ENCODE measurements at regions not wholly inside any gene's neighbourhood (a gene's known extent, or its start where the extent isn't known, plus 50 kb on each side); places are given as distances from the start of the nearest gene placed in this dataset.

DNA sequence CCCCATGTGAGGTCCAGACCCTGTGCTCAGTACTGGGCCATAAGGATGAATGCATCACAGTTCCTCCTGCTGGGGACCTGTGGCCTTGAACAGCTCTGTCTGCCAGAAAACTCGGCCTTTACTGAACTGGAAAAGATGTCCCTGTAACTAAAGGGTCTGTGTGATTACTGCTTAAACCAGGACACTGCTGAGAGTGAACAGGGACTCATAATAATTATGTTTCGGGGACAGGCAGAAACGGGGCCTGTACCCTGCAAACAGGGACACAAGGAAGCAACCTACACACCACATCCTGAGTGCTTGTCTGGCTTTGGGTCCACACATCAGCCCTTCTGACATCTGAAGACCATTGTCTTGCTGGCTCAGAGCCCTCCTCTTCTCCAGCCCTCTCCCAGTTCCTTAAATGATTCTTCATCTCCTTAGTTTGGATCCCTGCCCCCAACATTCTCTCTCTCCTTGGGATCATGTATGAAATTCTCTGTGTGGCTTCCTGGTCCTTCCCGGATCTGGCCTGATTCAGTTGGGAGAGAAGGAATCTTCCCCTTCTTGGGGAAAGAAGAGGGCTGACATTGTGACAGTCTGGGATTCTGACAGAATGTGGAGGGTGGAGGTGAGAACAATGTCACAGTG, 248.0 kb downstream of the MYCN start:
- Histone ChIP-seq H3K4me3 (ENCODE audit: insufficient read depth, low read length, poor library complexity, severe bottlenecking) (no peak overlapping the region), H3K27me3 (ENCODE audit: low read length) (no peaks in the 10 kb centered on the region), H3K27ac (ENCODE audit: low read depth, low read length) (no peak overlapping the region), H4K20me1 (ENCODE audit: low read depth, low read length) (no peaks in the 10 kb centered on the region), H3K9me2 (replicated peaks; ENCODE audit: insufficient read depth, low read length) (no peaks in the 10 kb centered on the region), H3F3A (ENCODE audit: insufficient read depth) (no peaks in the 10 kb centered on the region), H3K36me3 (ENCODE audit: low read length) (no peaks in the 10 kb centered on the region), H2AFZ (ENCODE audit: low read depth, low read length, severe bottlenecking) (no peak overlapping the region), H3K4me2 (ENCODE audit: low read depth, low read length, poor library complexity, severe bottlenecking) (no peak overlapping the region), H3K9ac (ENCODE audit: low read length) (no peak overlapping the region), H3K79me2 (ENCODE audit: insufficient read depth, low read length) (no peaks in the 10 kb centered on the region), H3K9me3 (ENCODE audit: insufficient read depth, low read length) (no peaks in the 10 kb centered on the region)
- TF ChIP-seq, protein P1, sequence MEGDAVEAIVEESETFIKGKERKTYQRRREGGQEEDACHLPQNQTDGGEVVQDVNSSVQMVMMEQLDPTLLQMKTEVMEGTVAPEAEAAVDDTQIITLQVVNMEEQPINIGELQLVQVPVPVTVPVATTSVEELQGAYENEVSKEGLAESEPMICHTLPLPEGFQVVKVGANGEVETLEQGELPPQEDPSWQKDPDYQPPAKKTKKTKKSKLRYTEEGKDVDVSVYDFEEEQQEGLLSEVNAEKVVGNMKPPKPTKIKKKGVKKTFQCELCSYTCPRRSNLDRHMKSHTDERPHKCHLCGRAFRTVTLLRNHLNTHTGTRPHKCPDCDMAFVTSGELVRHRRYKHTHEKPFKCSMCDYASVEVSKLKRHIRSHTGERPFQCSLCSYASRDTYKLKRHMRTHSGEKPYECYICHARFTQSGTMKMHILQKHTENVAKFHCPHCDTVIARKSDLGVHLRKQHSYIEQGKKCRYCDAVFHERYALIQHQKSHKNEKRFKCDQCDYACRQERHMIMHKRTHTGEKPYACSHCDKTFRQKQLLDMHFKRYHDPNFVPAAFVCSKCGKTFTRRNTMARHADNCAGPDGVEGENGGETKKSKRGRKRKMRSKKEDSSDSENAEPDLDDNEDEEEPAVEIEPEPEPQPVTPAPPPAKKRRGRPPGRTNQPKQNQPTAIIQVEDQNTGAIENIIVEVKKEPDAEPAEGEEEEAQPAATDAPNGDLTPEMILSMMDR (IDR thresholded peaks at IDR 0.05; ENCODE audit: insufficient read depth, low read length, poor library complexity, severe bottlenecking), result no peak
- TF ChIP-seq EZH2phosphoT487 (conservative IDR thresholded peaks at IDR 0.05; ENCODE audit: low read length), result no peak

DNA sequence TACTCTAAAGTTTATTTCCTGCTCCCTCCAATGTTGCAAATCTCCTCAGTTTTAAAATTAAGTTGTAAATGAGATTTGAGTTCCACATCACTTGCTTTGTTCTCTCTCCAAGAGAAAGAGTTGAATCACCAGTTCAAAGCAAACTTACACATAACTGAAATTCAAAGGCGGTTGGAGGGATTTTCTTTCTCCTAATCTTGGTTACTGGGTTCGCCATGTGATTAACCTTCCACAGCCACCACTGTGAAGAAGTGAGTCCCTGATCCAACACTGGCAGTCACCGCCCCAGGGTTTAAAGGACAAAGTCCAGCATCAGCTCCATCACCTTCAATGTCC, 247.1 kb downstream of the MYCN start:
- no peak overlapping the region for H3K9ac ChIP-seq (ENCODE audit: low read length)
- no peaks in the 10 kb centered on the region for H3F3A ChIP-seq (ENCODE audit: insufficient read depth)
- H3K4me2 ChIP-seq (ENCODE audit: low read depth, low read length, poor library complexity, severe bottlenecking), result no peak overlapping the region
- H4K20me1 ChIP-seq (ENCODE audit: low read depth, low read length), result no peaks in the 10 kb centered on the region
- no peak overlapping the region for H3K27ac ChIP-seq (ENCODE audit: low read depth, low read length)
- H3K27me3 ChIP-seq (ENCODE audit: low read length), result no peaks in the 10 kb centered on the region
- H3K9me3 ChIP-seq (ENCODE audit: insufficient read depth, low read length), result no peaks in the 10 kb centered on the region
- no peaks in the 10 kb centered on the region for H3K36me3 ChIP-seq (ENCODE audit: low read length)
- no peak overlapping the region for H2AFZ ChIP-seq (ENCODE audit: low read depth, low read length, severe bottlenecking)
- no peaks in the 10 kb centered on the region for H3K79me2 ChIP-seq (ENCODE audit: insufficient read depth, low read length)
- TF ChIP-seq EZH2phosphoT487 (conservative IDR thresholded peaks at IDR 0.05; ENCODE audit: low read length), result no peak
- TF ChIP-seq, protein P1 (IDR thresholded peaks at IDR 0.05; ENCODE audit: insufficient read depth, low read length, poor library complexity, severe bottlenecking), result no peak
- no peak overlapping the region for H3K4me3 ChIP-seq (ENCODE audit: insufficient read depth, low read length, poor library complexity, severe bottlenecking)
- H3K9me2 ChIP-seq (replicated peaks; ENCODE audit: insufficient read depth, low read length), result no peaks in the 10 kb centered on the region

DNA sequence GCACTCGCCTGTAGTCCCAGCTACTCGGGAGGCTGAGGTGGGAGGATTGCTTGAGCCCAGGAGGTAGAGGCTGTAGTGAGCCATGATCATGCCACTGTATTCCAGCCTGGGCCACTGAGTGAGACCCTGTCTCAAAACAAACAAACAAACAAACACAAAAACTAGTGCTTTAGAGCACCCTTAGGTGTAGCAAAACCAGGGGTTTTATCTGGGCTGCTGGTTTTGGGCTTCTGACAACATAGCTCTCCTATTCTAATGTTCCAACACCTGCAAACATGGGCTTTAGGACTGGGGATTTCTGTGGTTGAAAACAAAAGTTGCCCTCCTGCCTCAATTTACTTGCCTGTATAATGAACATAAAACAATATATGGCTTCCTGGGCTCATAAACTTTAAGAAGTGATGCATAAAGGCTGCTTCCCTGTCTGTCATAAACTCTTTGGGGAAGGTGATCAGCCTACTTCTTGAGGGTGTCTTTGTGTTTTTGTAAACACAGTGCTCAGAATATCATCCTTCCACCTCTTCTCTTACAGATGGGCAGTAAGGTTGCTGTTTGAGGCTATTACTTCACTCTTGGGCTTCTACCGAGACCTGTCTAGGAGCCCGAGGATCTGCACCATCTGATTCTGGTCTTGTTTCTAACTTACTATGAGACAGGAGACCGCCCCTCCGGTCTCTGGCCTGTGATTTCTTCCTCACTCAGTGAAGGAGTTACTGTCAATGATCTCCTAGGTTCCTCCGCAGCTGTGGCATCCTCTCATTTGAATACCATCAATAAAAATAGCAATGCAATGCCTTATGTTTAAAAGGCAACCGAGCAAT, 246.5 kb downstream of the MYCN start:
- Histone ChIP-seq H3F3A (ENCODE audit: insufficient read depth) (no peaks in the 10 kb centered on the region), H4K20me1 (ENCODE audit: low read depth, low read length) (no peaks in the 10 kb centered on the region), H3K4me3 (ENCODE audit: insufficient read depth, low read length, poor library complexity, severe bottlenecking) (no peak overlapping the region), H3K36me3 (ENCODE audit: low read length) (no peaks in the 10 kb centered on the region), H3K79me2 (ENCODE audit: insufficient read depth, low read length) (no peaks in the 10 kb centered on the region), H3K4me2 (ENCODE audit: low read depth, low read length, poor library complexity, severe bottlenecking) (no peak overlapping the region), H3K27me3 (ENCODE audit: low read length) (no peaks in the 10 kb centered on the region), H3K9me3 (ENCODE audit: insufficient read depth, low read length) (no peaks in the 10 kb centered on the region), H2AFZ (ENCODE audit: low read depth, low read length, severe bottlenecking) (no peak overlapping the region), H3K9ac (ENCODE audit: low read length) (no peak overlapping the region), H3K9me2 (replicated peaks; ENCODE audit: insufficient read depth, low read length) (no peaks in the 10 kb centered on the region), H3K27ac (ENCODE audit: low read depth, low read length) (no peak overlapping the region)
- TF ChIP-seq, protein P1 (IDR thresholded peaks at IDR 0.05; ENCODE audit: insufficient read depth, low read length, poor library complexity, severe bottlenecking), result no peak
- no peak for TF ChIP-seq EZH2phosphoT487 (conservative IDR thresholded peaks at IDR 0.05; ENCODE audit: low read length)
